ENCODE measurements at regions not wholly inside any gene's neighbourhood (a gene's known extent, or its start where the extent isn't known, plus 50 kb on each side); places are given as distances from the start of the nearest gene placed in this dataset.

DNA sequence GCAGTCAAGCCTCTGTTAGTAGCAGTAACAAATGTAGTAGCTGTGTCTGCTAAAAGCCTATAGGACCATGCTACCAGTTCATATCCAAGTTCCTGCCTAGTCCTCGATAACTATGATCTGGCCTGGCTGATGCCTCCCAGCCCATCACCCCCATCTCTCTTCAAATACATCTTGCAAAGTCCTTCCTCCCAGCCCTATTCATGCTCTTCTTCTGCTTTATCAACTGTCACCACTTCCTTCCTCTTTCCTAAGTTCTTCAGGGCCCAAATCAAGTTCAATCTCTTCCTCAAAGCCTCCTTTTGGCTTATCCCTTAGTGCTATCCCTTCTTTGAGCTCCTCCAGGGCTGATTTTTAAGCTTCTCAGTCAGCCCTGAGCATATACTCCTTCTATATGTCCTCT is 150.9 kb upstream of the THY1 start:
- H3K27ac ChIP-seq (ENCODE audit: low read depth, low read length), result no peak overlapping the region
- no peak overlapping the region for H2BK120ac ChIP-seq (ENCODE audit: insufficient read depth, low read length, poor library complexity)
- peaks cover 3 to 4% of the 10 kb centered on the region in 2 experiments for H3K4me1 ChIP-seq (ENCODE audit: control insufficient read depth in 1 of 2, insufficient read depth in 2 of 2, low read length in 2 of 2)
- H4K91ac ChIP-seq (ENCODE audit: low read depth, low read length), result no peak overlapping the region
- H3K18ac ChIP-seq (ENCODE audit: low read length), result no peak overlapping the region
- H3K36me3 ChIP-seq (ENCODE audit: control insufficient read depth in 1 of 2, insufficient read depth in 2 of 2, low read length in 2 of 2), result no peaks in the 10 kb centered on the region
- no peak overlapping the region for H4K8ac ChIP-seq (ENCODE audit: low read depth, low read length)
- H3K9ac ChIP-seq (ENCODE audit: low read length), result no peak overlapping the region
- no peak for DNase-seq
- no peak overlapping the region for H3K14ac ChIP-seq (ENCODE audit: low read length)
- H2BK12ac ChIP-seq (ENCODE audit: low read length), result no peak overlapping the region
- H3K4me3 ChIP-seq (ENCODE audit: low read depth, low read length), result no peak overlapping the region
- no peak overlapping the region for H3K23ac ChIP-seq (ENCODE audit: low read length)
- H3K79me1 ChIP-seq (ENCODE audit: low read length), result no peaks in the 10 kb centered on the region
- no CpG with 5 or more reads among the region's 1 CpG for WGBS (ENCODE audit: extremely low coverage, insufficient coverage, insufficient read length)
- H2AFZ ChIP-seq (ENCODE audit: insufficient read depth, low read length, poor library complexity), result no peak overlapping the region
- no peaks in the 10 kb centered on the region for H3K79me2 ChIP-seq (ENCODE audit: control insufficient read depth, insufficient read depth, low read length, poor library complexity)
- H3K4ac ChIP-seq (ENCODE audit: low read depth, low read length), result no peak overlapping the region
- no peak overlapping the region for H4K12ac ChIP-seq (ENCODE audit: low read depth, low read length)
- no peak overlapping the region for H2AK5ac ChIP-seq (ENCODE audit: low read length)
- H3K9me3 ChIP-seq (ENCODE audit: insufficient read depth, low read depth, low read length), result peaks cover 2% of the 10 kb centered on the region
- no peak overlapping the region for H3K4me2 ChIP-seq (ENCODE audit: low read length)
- no peak overlapping the region for H2BK5ac ChIP-seq (ENCODE audit: low read depth, low read length, poor library complexity)
- no peaks in the 10 kb centered on the region for H3K27me3 ChIP-seq (ENCODE audit: insufficient read depth, low read length)

- Histone ChIP-seq H4K12ac (ENCODE audit: low read depth, low read length) (no peak overlapping the region), H3K4ac (ENCODE audit: low read depth, low read length) (no peak overlapping the region), H3K36me3 (ENCODE audit: control insufficient read depth in 1 of 2, insufficient read depth in 2 of 2, low read length in 2 of 2) (no peaks in the 10 kb centered on the region), H4K8ac (ENCODE audit: low read depth, low read length) (no peak overlapping the region), H3K9me3 (ENCODE audit: insufficient read depth, low read depth, low read length) (peaks cover 2% of the 10 kb centered on the region), H3K9ac (ENCODE audit: low read length) (no peak overlapping the region), H3K79me2 (ENCODE audit: control insufficient read depth, insufficient read depth, low read length, poor library complexity) (peaks cover under 1% of the 10 kb centered on the region), H3K79me1 (ENCODE audit: low read length) (peaks cover 7% of the 10 kb centered on the region), H2AFZ (ENCODE audit: insufficient read depth, low read length, poor library complexity) (no peak overlapping the region), H4K91ac (ENCODE audit: low read depth, low read length) (no peak overlapping the region), H3K4me3 (ENCODE audit: low read depth, low read length) (no peak overlapping the region), H2BK12ac (ENCODE audit: low read length) (no peak overlapping the region), H2BK5ac (ENCODE audit: low read depth, low read length, poor library complexity) (no peak overlapping the region), H2AK5ac (ENCODE audit: low read length) (no peak overlapping the region), H3K14ac (ENCODE audit: low read length) (no peak overlapping the region), H3K27ac (ENCODE audit: low read depth, low read length) (no peak overlapping the region), H3K18ac (ENCODE audit: low read length) (no peak overlapping the region), H3K4me2 (ENCODE audit: low read length) (no peak overlapping the region), H3K4me1 (ENCODE audit: control insufficient read depth in 1 of 2, insufficient read depth in 2 of 2, low read length in 2 of 2) (peaks cover 11 to 13% of the 10 kb centered on the region in 2 experiments), H2BK120ac (ENCODE audit: insufficient read depth, low read length, poor library complexity) (no peak overlapping the region), H3K23ac (ENCODE audit: low read length) (no peak overlapping the region), H3K27me3 (ENCODE audit: insufficient read depth, low read length) (no peaks in the 10 kb centered on the region)
- peak in 1 of 2 donors; percentile 28 for DNase-seq
- no CpG with 5 or more reads among the region's 13 CpGs for WGBS (ENCODE audit: extremely low coverage, insufficient coverage, insufficient read length)
These were observed 149.8 kb upstream of the THY1 start for GRCh38 chr11:119572481-119573424.

DNA sequence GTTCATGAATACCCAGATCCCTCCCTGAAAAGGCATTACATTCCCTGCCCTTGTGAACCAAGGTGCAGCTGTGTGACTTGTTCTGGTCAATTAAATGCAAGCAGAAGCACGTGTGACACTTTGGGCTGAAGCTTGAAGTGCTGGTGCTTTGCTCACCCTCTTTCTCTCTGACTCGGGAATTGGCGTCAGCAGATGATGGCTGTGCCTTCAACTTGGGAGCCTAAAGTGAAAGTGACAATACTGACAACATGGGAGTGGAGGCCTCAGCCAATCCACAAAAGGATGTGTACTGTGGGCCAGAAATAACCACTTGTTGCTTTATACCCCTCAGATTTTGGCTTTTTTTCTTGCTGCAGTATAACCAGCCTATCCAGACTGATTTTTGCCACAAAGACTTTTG is 148.3 kb upstream of the THY1 start:
- H3K27ac ChIP-seq (ENCODE audit: low read depth, low read length), result no peak overlapping the region
- H4K8ac ChIP-seq (ENCODE audit: low read depth, low read length), result no peak overlapping the region
- no peak overlapping the region for H3K4me3 ChIP-seq (ENCODE audit: low read depth, low read length)
- no peaks in the 10 kb centered on the region for H3K36me3 ChIP-seq (ENCODE audit: control insufficient read depth in 1 of 2, insufficient read depth in 2 of 2, low read length in 2 of 2)
- no peak overlapping the region for H3K23ac ChIP-seq (ENCODE audit: low read length)
- H3K14ac ChIP-seq (ENCODE audit: low read length), result no peak overlapping the region
- no peak overlapping the region for H4K12ac ChIP-seq (ENCODE audit: low read depth, low read length)
- no peaks in the 10 kb centered on the region for H3K27me3 ChIP-seq (ENCODE audit: insufficient read depth, low read length)
- H3K79me1 ChIP-seq (ENCODE audit: low read length), result peaks cover 9% of the 10 kb centered on the region
- H4K91ac ChIP-seq (ENCODE audit: low read depth, low read length), result no peak overlapping the region
- DNase-seq, result no peak
- H2BK12ac ChIP-seq (ENCODE audit: low read length), result no peak overlapping the region
- H2AFZ ChIP-seq (ENCODE audit: insufficient read depth, low read length, poor library complexity), result no peak overlapping the region
- H2AK5ac ChIP-seq (ENCODE audit: low read length), result no peak overlapping the region
- H2BK5ac ChIP-seq (ENCODE audit: low read depth, low read length, poor library complexity), result no peak overlapping the region
- H3K79me2 ChIP-seq (ENCODE audit: control insufficient read depth, insufficient read depth, low read length, poor library complexity), result peaks cover 2% of the 10 kb centered on the region
- H3K4ac ChIP-seq (ENCODE audit: low read depth, low read length), result no peak overlapping the region
- H3K4me1 ChIP-seq (ENCODE audit: control insufficient read depth in 1 of 2, insufficient read depth in 2 of 2, low read length in 2 of 2), result peaks cover 13 to 14% of the 10 kb centered on the region in 2 experiments
- no peak overlapping the region for H3K18ac ChIP-seq (ENCODE audit: low read length)
- no peak overlapping the region for H3K4me2 ChIP-seq (ENCODE audit: low read length)
- no peak overlapping the region for H2BK120ac ChIP-seq (ENCODE audit: insufficient read depth, low read length, poor library complexity)
- no CpG with 5 or more reads among the region's 3 CpGs for WGBS (ENCODE audit: extremely low coverage, insufficient coverage, insufficient read length)
- no peak overlapping the region for H3K9ac ChIP-seq (ENCODE audit: low read length)
- H3K9me3 ChIP-seq (ENCODE audit: insufficient read depth, low read depth, low read length), result peaks cover 2% of the 10 kb centered on the region

- Histone ChIP-seq H3K36me3 (ENCODE audit: control insufficient read depth in 1 of 2, insufficient read depth in 2 of 2, low read length in 2 of 2) (no peaks in the 10 kb centered on the region), H2AFZ (ENCODE audit: insufficient read depth, low read length, poor library complexity) (no peak overlapping the region), H3K14ac (ENCODE audit: low read length) (peak overlapping the region; percentile 5), H3K27me3 (ENCODE audit: insufficient read depth, low read length) (no peaks in the 10 kb centered on the region), H3K79me1 (ENCODE audit: low read length) (peaks cover 9% of the 10 kb centered on the region), H3K79me2 (ENCODE audit: control insufficient read depth, insufficient read depth, low read length, poor library complexity) (peaks cover 2% of the 10 kb centered on the region), H3K4ac (ENCODE audit: low read depth, low read length) (no peak overlapping the region), H2AK5ac (ENCODE audit: low read length) (peak overlapping the region; percentile 63), H4K12ac (ENCODE audit: low read depth, low read length) (no peak overlapping the region), H3K18ac (ENCODE audit: low read length) (peak overlapping the region; percentile 74), H3K27ac (ENCODE audit: low read depth, low read length) (peak overlapping the region; percentile 65), H2BK12ac (ENCODE audit: low read length) (peak overlapping the region; percentile 91), H3K4me3 (ENCODE audit: low read depth, low read length) (no peak overlapping the region), H4K91ac (ENCODE audit: low read depth, low read length) (peak overlapping the region; percentile 67), H2BK5ac (ENCODE audit: low read depth, low read length, poor library complexity) (peak overlapping the region; percentile 24), H4K8ac (ENCODE audit: low read depth, low read length) (peak overlapping the region; percentile 27), H2BK120ac (ENCODE audit: insufficient read depth, low read length, poor library complexity) (peak overlapping the region; percentile 73), H3K9me3 (ENCODE audit: insufficient read depth, low read depth, low read length) (peaks cover 2% of the 10 kb centered on the region), H3K9ac (ENCODE audit: low read length) (no peak overlapping the region), H3K4me2 (ENCODE audit: low read length) (peak overlapping the region; percentile 60), H3K23ac (ENCODE audit: low read length) (no peak overlapping the region), H3K4me1 (ENCODE audit: control insufficient read depth in 1 of 2, insufficient read depth in 2 of 2, low read length in 2 of 2) (peaks cover 11 to 14% of the 10 kb centered on the region in 2 experiments)
- DNase-seq, result peak in 1 of 2 donors; percentile 3
- no CpG with 5 or more reads among the region's 9 CpGs for WGBS (ENCODE audit: extremely low coverage, insufficient coverage, insufficient read length)
These were observed 145.0 kb upstream of the THY1 start for GRCh38 chr11:119567688-119568582.
